GM18909 (cell line): ENCODE measurements at regions not wholly inside any gene's neighbourhood (a gene's known extent, or its start where the extent isn't known, plus 50 kb on each side); places are given as distances from the start of the nearest gene placed in this dataset.
"Not testable (repeated sequence)": the region's sequence is repeated elsewhere in the genome, so short reads cannot be mapped to it uniquely, and the experiment has no call there.

Experiments used
- ATAC-seq: cut with Tn5 transposase; IDR thresholded peaks from one replicate; pipeline ENCODE4 v1.9.1; 2021; ENCODE audit warnings: mild to moderate bottlenecking; ENCODE audit not compliant: unreplicated experiment, poor library complexity

DNA sequence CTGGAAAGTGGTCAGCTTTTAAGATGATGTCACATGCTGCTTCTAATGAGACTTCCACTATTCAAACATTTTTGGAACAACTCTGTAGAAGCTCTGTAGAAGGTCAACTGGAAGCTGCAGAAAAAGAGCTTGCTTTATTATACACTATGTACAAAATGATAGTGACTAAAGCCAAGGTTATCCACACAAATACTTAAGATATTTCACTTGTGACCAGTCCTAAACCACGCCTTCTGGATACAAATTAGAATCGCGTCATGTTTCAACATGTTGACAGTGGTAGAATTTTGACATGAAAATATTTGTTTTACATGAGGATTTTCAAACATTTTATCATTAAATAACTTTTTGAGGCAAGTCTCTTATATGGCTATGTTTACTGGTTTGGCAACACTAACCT, 499.6 kb upstream of the PHF14 start:
- no peak for ATAC-seq

DNA sequence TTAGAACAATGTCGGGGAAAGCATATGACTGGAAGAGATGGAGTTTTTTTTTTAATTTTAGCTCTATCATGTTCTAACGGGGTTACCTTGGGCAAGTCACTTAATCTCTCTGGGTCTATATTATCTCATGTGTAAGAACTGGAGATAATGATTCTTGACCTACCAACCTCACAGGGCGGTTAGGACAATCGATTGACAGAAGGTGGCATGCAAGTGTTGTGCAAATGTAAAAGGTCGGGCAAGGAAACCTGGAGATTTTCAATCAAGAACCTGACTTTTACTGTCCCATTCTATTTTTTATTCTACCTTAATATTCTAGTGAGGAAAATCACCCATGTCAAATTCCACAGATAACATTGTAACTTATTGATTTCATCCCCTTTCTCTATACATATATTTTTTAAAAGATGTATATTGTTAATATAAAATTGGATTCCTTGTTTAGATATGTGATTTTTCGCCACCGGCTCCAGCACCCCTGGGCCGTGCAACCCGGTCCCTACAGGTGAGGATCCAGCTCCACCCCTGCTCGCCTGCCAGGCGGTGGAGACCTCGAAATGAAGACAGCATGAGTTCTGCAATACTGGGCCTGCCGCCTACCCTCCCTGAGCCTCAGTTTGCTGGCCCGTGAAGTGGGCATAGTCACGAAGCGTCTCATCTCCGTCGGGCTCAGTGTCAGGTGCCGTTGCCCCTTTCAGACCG, 497.6 kb upstream of the PHF14 start:
- ATAC-seq, result no peak

DNA sequence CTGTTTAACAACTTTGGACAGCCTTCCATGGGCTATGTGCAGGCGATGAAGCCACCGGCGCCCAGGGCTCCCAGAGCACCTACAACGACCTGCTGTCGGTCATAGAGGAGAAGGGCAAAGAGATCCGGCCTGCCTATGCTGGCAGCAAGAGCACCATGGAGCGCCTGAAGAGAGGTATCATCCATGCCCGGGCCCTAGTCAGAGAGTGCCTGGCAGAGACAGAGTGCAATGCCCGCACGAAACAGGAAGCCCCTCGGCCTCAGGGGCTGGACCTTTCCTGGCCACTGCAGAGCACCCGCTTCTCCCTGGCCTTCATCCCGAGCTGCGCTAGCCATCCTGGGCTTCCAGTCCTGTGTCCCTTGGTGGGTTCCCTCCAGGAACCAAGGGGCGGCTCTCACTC, 497.0 kb upstream of the PHF14 start:
- ATAC-seq, result no peak

DNA sequence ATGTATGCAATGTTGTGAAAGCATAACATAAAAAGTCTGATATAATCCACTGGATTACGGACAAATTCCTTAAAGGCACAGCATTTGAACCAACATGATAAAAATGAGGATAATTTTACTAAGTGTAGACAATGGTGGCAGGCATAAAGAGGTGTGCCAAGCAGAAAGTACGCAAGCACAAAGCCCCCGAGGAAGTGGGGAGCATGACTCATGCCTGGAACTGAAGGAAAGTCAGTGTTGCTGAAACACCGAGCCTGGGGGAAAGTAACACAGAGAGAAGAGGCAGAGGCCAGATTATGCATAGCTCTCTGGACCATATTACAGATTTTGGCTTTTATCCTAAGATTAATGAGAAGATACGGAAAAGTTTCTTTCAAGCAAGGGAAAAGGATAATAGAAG, 490.0 kb upstream of the PHF14 start:
- ATAC-seq, result no peak

DNA sequence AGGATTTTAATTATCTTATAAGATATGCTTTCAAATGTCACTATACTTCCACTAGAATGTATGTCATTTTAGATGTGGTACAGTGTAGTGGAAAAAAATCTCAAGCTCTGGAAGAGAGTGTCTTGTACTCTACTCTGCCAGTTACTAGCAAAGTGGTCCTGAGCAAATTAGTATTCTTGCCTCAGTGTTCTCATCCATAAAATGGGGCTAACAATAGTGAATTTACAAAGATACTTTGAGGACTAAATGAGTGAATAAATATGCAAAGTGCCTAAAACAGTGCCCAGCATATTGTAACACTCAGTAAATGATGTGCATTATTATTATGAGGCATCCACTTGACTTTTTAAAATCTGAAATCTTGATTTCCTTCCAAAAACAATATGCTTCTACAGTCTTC, 488.9 kb upstream of the PHF14 start:
- no peak for ATAC-seq

DNA sequence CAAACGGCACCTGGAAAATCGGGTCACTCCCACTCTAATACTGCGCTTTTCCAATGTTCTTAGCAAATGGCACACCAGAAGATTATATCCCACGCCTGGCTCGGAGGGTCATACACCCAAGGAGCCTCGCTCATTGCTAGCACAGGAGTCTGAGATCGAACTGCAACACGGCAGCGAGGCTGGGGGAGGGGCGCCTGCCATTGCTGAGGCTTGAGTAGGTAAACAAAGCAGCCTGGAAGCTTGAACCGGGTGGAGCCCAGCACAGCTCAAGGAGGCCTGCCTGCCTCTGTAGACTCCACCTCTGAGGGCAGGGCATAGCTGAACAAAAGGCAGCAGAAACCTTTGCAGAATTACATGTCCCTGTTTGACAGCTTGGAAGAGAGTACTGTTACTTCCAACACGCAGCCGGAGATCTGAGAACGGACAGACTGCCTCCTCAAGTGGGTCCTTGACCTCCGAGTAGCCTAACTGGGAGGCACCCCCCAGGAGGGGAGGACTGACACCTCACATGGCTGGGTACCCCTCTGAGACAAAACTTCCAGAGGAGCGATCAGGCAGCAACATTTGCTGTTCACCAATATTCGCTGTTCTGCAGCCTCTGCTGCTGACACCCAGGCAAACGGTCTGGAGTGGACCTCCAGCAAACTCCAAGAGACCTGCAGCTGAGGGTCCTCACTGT, 472.3 kb upstream of the PHF14 start:
- ATAC-seq, result not testable (repeated sequence)

DNA sequence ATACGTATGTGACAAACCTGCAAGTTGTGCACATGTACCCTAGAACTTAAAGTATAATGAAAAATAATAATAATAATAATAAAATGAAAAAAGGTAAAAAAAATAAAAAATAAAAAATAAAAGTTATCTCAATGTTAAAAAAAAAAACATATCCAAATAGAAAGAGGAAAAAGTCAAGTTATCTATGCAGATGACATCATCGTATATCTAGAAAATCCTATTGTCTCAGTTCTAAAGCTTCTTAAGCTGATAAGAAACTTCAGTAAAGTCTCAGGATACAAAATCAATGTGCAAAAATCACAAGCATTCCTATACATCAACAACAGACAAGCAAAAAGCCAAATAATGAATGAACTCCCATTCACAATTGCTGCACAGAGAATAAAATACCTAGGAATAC, 466.6 kb upstream of the PHF14 start:
- no peak for ATAC-seq

DNA sequence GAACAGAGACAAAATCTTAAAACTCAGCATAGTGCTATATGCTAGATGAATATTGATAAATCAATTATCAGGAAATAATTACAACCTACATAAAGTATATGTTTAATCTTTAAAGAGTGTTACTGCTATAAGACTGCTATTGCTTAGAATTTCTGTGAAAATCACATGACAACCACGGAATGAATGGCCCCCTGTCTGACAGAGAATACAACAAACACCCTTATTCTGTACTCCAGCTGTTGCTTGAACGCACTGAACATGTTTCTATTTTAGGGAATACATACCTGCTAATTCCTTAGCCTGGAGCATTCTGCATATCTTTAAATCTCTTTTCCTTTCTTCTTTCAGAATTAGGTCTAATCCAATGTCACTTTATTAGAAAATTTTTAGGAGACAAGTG, 452.4 kb upstream of the PHF14 start:
- no peak for ATAC-seq

DNA sequence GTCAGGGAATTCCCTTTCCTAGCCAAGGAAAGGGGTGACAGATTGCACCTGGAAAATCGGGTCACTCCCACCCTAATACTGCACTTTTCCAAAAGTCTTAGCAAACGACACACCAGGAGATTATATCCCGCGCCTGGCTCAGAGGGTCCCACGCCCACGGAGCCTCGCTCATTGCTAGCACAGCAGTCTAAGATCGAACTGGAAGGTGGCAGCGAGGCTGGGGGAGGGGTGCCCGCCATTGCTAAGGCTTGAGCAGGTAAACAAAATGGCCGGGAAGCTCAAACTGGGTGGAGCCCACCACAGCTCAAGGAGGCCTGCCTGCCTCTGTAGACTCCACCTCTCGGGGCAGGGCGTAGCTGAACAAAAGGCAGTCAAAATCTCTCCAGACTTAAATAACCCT, 440.2 kb upstream of the PHF14 start:
- ATAC-seq, result not testable (repeated sequence)

DNA sequence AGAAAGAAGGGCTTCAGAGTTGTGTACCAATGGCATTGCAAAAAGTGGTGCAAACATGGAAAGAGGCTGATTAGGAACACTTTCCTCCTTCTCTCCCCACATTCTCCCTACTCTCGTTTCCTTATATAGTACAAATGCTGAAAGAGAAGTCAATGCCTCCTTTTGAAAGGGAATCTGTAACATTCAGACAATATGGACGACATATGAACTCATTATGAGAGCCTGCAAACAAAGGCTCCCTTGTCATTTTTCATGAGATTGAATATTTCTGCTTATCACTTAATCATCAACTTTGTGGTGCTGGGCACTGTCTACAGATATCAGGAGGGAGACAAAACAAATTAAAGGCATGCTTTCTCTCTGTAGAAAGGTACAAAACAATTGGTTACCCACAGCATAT, 437.1 kb upstream of the PHF14 start:
- no peak for ATAC-seq

DNA sequence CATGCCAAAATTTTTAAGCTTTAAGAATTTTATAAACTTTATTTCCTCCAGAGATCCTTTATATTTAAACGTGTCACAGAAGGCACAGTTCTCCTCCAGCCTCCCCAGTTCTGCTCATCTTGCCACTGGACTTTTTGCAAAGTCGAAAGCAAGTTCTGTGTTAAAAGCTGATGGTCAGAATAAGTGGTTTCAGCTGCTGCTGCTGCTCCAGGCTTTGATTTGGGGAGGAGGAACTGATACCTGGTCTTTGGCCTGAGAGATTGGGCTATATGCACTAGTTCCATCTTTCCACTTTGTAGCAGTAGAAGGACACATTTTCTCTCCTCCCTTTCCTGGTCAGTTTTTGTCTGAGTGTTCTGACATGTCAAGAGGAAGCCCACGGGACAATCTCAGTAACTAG, 435.9 kb upstream of the PHF14 start:
- ATAC-seq, result no peak

DNA sequence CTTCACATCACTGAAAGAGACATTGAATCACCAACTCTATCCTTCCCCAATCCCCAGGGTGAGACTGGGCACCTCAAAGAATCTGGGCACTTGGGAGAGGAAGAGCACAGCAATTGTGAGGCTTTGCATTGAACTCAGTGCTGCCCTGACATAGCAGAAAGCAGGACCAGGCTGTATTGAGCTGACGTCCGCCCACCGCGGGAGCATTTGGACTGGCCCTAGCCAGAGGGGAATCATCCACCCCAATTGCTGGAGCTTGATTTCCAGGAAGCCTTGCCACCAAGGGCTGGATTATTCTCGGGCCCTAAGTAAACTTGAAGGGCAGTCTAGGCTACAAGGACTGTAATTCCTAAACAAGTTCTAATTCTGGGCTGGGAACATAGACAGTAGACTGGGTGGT, 416.3 kb upstream of the PHF14 start:
- ATAC-seq, result no peak

DNA sequence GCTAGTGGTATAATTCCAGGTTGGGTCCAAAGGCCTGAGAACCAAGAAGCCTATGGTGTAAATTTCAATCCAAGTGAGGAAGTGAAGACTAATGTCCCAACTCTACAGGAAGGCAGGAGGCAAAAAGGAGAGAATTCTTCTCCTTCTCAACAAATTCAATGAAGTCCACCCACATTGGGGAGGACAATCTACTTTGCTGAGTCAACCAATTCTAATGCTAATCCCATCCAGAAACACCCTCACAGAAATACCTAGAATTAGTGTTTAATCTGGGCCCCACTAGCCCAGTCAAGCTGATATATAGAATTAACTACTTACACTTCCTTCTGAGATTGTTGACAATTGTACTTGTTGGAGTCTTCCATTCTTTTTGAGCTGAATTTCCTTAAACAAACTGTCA, 413.2 kb upstream of the PHF14 start:
- no peak for ATAC-seq

DNA sequence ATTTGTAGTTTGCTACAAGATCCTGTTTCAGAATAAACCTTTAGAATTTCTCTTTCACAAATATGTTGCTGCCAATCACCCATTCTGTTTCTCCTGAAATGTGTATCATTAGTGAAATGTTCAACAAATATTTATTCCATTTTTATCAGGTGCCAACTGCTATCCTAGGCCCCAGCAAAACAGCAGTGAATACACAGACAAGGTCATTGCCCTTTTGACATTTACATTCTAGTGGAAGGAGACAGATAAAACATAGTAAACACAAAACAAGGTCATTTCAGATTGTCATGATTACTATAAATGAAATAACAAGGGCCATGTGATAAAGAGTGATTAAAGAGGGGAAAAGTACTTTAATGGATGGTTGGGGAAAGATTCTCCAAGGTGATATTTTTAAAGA, 404.8 kb upstream of the PHF14 start:
- no peak for ATAC-seq

DNA sequence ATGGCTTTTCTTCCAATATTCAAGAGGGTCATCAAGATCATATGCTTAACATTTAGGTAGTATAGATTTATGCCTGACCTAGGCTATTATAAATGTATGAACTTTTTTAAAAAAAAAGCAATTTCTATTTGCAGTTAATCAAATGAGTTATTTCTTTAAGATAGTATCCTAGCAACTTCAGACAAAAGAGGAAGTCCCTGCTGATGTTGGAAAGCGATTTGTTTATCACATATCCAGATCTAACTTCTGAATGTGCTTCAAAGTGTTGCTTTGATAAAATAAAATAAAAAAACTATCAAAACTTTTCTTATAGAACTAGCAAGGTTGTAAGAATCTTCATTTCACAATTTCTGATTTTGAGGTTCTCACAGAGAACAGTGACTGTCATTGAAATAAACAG, 401.9 kb upstream of the PHF14 start:
- ATAC-seq, result no peak

DNA sequence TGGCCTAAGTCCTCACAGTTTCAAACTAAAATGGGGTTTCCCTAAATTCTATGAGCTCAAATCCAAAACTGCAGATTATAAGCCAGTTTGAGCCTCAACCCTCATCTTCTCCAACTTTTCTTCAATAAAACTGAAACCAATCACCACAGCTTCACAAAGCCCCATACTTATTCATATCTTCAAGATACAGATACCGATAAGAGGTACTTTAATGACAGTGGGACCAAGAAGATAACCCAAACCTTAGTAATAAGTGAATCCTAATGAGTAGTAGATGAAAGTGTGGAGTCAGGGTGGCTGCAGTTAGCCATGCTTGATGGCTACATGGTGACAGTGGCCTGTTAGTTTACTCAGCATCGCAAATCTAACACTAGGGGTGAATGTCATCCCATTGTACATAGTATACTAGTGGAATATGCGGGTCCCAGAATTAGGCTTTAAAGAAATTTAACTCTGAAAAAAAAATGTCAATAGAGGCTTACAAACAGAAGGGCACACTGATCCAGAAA, 395.8 kb upstream of the PHF14 start:
- ATAC-seq, result no peak

DNA sequence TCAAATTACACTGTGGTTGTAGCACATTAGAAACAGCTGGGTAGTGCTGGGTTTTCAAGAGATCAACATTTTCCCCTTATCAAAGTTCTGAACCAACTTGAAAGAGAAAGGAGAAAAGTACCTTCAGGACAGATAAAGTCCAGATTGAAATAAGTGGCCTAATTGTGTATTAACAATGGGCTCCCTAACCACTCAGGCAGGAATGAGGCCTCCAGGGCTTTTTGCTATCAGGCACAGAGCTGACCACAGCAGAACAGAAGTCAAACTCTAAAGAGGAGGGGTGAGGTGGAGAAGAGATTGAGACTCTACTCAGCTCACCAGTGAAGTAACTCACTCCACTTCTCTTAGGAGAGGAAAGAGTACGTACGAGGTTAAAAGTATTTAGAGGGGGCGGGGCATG, 394.1 kb upstream of the PHF14 start:
- no peak for ATAC-seq

DNA sequence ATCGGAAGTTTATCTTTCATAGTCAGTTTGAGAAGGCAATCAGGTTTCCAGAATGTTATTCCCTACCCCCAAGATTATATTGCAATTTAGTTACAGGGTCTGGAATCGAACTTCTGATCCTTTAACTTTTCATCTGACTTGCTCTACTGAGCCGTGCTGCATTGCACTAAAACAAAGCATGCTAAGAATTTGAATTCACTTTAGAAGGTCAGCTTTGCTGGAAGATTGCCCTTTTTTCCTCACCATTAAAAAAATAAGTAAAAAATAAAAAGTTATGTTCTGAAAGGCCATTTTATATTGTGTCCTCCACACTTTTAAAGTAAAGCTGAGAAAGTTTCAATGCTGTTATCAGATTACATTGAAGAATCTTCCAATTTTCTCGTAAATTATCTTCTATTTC, 388.8 kb upstream of the PHF14 start:
- no peak for ATAC-seq

DNA sequence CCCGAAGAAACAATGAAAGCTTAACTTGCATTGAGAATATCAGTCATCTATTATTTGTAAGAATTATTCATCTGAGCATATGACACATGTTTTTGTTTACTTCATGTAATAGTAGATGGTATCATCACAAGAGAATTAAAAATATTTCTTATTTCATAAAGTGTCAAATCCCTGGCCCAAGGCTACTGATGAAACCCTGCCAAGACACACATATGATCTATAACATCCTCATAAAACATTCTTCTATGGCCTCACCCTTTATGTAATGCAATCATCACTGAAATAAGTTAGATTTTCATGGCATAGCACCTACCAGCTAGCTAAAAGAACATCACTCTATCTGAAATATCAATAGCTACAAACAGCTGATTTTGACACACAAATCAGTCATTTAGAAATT, 385.6 kb upstream of the PHF14 start:
- ATAC-seq, result no peak

DNA sequence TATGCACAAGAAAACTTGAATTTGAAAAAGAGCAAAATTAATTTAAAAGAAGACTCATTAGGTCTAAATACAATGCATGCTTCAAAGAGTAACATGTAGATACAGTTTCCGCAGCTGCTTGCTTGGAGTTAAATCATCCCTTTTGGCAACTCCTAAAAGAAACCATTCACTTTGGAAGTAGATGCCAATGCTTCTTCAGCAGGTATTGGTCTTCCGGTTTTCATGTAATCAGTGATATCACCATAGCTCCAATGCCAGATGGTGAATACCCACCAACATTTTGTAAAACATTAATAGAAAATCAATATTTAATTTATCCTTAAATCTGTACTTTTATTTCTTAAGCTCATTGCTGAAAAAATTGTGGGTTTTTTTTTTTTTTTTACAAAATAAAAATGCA, 381.1 kb upstream of the PHF14 start:
- no peak for ATAC-seq

DNA sequence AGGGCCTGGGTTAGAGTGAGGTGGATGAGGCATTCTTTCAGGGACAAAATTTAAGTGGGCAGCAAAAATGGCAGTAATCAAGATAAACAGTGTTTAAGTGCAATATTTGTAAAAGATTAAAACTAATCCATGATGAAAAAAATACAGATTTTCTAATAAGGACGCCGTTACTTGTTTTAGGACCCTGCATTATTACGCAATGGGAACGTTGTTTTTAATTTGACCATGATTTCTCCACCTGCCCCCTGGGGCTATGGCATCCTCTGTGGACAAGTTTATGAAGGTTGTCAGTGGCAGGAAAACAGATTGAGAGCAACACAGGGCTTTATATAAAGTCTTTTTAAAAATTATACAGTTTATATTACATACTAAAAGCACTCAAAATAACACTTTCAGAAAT, 380.6 kb upstream of the PHF14 start:
- no peak for ATAC-seq

DNA sequence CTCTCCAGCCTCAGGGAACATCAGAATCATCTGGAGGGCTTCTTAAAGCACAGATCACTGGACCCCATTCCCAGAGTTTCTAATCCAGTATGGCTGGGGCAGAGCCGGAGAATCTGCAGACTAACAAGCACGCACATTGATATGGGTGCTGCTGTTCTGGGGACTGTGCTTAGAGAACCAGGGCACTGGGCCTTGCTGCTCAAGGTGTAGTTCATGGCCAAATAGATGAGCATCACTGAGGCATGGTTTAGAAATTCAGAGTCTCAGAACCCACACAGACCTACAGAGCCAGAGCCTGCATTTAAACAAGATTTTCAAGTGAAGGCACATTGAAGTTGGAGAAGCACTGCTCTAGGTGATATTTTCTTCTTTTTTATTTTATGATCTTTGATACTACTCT, 376.8 kb upstream of the PHF14 start:
- no peak for ATAC-seq
